ENCODE measurements at regions not wholly inside any gene's neighbourhood (a gene's known extent, or its start where the extent isn't known, plus 50 kb on each side); places are given as distances from the start of the nearest gene placed in this dataset.

DNA sequence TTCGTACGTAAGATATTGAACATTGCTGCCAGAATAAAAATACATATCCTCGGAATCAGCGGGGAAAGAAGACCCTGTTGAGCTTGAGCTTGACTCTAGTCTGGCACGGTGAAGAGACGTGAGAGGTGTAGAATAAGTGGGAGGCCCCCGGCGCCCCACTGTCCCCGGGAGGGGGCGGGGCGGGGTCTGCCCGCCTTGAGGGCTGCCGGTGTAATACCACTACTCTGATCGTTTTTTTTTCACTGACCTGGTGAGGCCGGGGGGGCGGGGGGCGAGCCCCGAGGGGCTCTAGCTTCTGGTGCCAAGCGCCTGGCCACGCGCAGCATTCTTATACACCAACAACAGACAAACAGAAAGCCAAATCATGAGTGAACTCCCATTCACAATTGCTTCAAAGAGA lies 324.0 kb upstream of the REG3G start:
- TF ChIP-seq ZFX (IDR thresholded peaks at IDR 0.05) = no peak
- TF ChIP-seq, protein P1, sequence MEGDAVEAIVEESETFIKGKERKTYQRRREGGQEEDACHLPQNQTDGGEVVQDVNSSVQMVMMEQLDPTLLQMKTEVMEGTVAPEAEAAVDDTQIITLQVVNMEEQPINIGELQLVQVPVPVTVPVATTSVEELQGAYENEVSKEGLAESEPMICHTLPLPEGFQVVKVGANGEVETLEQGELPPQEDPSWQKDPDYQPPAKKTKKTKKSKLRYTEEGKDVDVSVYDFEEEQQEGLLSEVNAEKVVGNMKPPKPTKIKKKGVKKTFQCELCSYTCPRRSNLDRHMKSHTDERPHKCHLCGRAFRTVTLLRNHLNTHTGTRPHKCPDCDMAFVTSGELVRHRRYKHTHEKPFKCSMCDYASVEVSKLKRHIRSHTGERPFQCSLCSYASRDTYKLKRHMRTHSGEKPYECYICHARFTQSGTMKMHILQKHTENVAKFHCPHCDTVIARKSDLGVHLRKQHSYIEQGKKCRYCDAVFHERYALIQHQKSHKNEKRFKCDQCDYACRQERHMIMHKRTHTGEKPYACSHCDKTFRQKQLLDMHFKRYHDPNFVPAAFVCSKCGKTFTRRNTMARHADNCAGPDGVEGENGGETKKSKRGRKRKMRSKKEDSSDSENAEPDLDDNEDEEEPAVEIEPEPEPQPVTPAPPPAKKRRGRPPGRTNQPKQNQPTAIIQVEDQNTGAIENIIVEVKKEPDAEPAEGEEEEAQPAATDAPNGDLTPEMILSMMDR (conservative IDR thresholded peaks at IDR 0.05) = no peak
- H3K27ac ChIP-seq = no peak overlapping the region

DNA sequence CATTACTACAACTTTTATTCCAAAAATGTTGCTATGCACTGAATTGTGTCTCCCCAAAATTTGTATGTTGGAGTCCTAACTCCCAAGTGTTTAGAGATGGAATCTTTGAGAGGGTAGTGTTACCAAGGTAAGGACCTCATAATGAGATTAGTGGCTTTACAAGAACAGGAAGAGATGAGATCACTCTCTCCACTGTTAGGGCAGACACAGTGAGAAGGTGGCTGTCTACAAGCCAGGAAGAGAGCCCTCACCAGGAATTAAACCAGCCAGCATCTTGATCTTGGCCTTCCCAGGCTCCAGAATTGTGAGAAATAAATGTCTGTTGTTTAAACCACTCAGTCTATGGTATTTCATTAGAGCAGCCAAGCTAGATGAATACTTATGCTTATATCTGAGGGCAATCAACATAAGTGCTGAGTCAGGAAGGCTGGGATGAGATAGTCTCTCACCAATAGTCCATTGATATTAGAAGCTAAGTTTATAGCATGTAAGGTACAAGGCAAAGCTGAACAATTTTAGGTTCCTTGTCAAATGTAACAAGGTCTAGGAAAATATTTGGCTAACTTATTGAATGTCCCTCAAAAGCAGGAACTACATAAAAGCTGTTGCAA lies 317.6 kb upstream of the REG3G start:
- no peak overlapping the region for H3K27ac ChIP-seq

DNA sequence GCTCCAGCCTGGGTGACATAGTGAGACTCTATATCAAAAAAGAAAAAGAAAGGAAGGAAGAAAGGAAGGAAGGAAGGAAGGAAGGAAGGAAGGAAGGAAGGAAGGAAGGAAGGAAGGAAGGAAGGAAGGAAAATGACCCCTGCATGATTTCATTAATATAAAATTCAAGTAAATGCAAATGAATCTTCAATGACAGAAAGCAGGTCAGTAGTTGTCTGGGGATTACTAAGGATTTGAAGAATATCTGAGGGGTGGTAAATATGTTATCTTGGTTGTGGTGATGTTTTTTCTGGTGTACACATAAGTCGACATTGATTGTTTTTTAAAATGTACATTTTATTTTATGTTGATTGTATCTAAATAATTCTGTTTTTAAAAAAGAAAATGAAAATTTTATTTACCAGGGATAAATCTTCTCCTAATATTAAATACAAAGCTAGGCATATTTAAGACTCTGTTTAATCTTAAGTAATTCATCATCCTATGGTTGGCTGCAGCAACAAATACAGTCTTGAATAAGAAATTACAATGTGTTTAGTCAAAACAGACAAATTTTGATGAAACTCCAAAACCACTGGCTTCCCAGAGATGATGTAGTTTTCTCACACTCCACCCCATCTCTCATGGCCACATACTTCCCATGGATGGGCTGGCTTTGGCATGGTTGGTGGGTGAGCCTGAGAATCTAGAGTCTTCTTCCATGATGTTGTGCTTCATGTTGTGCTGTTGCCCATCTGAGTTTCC lies 314.7 kb upstream of the REG3G start:
- TF ChIP-seq ZFX (IDR thresholded peaks at IDR 0.05) = no peak
- TF ChIP-seq, protein P1 (conservative IDR thresholded peaks at IDR 0.05) = no peak
- no peak overlapping the region for H3K27ac ChIP-seq

More for the DNA sequence above, 317.6 kb upstream of the REG3G start:
- TF ChIP-seq, protein P1 (conservative IDR thresholded peaks at IDR 0.05) = no peak
- no peak for TF ChIP-seq ZFX (IDR thresholded peaks at IDR 0.05)

DNA sequence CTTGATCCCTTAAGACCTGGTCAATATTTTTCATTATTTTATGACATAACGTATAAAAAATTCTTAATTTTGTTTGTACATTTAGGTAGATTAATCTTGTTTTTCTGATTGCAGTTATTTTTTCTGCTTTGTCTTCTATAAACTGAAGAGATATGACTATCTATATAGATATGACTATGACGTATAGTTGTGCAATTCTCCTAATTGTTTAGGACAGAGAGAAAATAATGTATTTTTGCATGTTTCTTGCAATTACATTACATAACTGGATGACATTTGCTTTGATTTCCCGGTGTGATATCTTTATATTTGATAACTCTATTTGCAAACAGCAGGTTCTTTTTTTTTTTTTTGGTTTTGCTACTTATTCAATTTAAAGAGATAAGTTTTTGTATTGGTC lies 310.2 kb upstream of the REG3G start:
- H3K27ac ChIP-seq = no peak overlapping the region
- TF ChIP-seq, protein P1 (conservative IDR thresholded peaks at IDR 0.05) = no peak
- TF ChIP-seq ZFX (IDR thresholded peaks at IDR 0.05) = no peak

DNA sequence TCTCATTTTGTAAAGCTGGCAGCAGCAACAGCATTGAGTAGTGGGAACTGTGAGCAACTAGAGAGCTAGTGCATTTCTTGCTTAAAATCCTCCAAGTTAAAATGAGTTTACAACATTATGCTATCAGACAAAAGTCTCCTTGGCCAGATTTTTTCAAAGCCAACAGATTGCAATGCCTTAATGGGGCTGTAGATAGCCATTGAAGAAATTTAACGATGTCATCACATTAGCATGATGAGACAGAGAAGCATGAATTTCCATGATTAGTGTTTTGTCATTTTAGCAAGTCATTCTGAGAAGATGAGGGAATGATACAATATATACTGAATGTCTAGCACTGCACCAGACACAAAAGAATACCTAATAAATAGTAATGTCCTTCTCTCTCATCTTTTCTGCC lies 307.5 kb upstream of the REG3G start:
- H3K27ac ChIP-seq = no peak overlapping the region
- TF ChIP-seq, protein P1 (conservative IDR thresholded peaks at IDR 0.05) = no peak
- TF ChIP-seq ZFX (IDR thresholded peaks at IDR 0.05) = no peak

DNA sequence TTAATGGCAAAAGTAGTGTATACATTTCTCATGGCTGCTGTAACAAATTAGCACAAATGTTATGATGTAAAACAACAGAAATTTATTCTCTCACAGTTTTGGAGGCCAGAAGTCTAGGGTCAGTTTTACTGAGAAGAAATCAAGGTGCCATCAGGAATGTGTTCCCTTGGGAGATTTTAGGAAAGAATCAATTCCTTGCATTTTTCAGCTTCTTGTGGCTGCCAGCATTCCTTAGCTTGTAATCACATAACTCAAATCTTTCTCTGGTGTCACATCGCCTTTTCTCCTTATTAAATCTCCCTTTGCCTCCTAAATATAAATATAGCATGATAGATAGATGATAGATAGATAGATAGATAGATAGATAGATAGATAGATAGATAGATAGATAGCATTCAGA lies 307.0 kb upstream of the REG3G start:
- H3K27ac ChIP-seq = no peak overlapping the region
- TF ChIP-seq, protein P1 (conservative IDR thresholded peaks at IDR 0.05) = no peak
- no peak for TF ChIP-seq ZFX (IDR thresholded peaks at IDR 0.05)

DNA sequence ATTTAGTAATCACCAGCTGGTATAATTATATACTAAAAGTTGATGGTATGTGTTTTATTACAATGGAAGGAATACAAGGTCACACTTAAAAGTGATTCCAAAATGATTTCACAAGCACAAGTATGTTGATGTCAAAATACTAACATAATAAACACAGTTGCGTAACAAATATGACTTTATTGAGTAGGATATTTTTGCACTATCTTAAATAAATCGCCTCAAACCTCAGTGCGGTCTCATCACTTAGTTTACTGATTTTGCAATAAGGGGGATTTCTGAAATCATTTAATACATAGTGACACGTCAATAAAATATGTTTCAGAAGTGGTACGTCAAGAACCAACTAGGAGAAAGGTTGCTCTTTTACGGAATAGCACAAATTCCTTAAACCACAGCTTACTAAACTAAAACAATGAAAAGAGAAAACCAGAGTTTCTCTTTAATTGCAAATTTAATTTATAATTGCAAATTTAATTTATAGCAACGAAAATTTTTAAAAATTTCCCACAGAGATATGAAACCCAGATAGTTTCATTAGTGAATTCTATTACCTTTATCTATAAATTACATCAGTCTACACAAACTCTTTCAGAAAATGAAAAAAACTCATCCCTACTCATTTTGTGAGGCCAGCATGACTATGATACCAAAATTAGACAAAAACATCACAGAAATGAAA lies 304.0 kb upstream of the REG3G start:
- no peak for TF ChIP-seq ZFX (IDR thresholded peaks at IDR 0.05)
- TF ChIP-seq, protein P1 (conservative IDR thresholded peaks at IDR 0.05) = no peak
- no peak overlapping the region for H3K27ac ChIP-seq
